Mammary epithelial cell (primary cell): ENCODE measurements at regions not wholly inside any gene's neighbourhood (a gene's known extent, or its start where the extent isn't known, plus 50 kb on each side); places are given as distances from the start of the nearest gene placed in this dataset.

ENCODE experiments used
- CTCF ChIP-seq, 2 donors: IDR thresholded peaks in 1 of 2; conservative IDR thresholded peaks in 1 of 2; 2 replicates each; pipeline ENCODE4 v1.5.1; 2011 to 2012; ENCODE audit warnings: inconsistent platforms in 2 of 2, low read length in 2 of 2, mild to moderate bottlenecking in 2 of 2, control low read depth in 1 of 2, low read depth in 1 of 2; ENCODE audit not compliant: insufficient read depth in 1 of 2; ENCODE audit errors: extremely low read depth in 1 of 2
- EZH2 ChIP-seq: IDR thresholded peaks from 2 replicates; pipeline ENCODE4 v1.6.1; 2012; ENCODE audit warnings: low read length, inconsistent platforms, borderline replicate concordance

GRCh38 chrX:36583674-36584073 is 424.5 kb upstream of the FAM47C start:
- TF ChIP-seq CTCF (conservative IDR thresholded peaks at IDR 0.05 in 1 of 2, IDR thresholded peaks at IDR 0.05 in 1 of 2; ENCODE audit: extremely low read depth in 1 of 2, insufficient read depth in 1 of 2, low read depth in 1 of 2, low read length in 2 of 2) = no peak
- no peak for TF ChIP-seq EZH2
